H7 (cell line): ENCODE measurements at regions not wholly inside any gene's neighbourhood (a gene's known extent, or its start where the extent isn't known, plus 50 kb on each side); places are given as distances from the start of the nearest gene placed in this dataset.
"Not testable (repeated sequence)": the region's sequence is repeated elsewhere in the genome, so short reads cannot be mapped to it uniquely, and the experiment has no call there.

Experiments used
- DNase-seq: peaks from one replicate; pipeline ENCODE4 v3.0.0; 2012
- H3K27me3 ChIP-seq: 2 replicates; pipeline ENCODE4 v1.6.0; 2011; ENCODE audit warnings: mild to moderate bottlenecking, low read length; ENCODE audit not compliant: control insufficient read depth, insufficient read depth
- H3K36me3 ChIP-seq: replicated peaks from 2 replicates; pipeline ENCODE4 v1.5.1; 2011; ENCODE audit warnings: low read length; ENCODE audit not compliant: control insufficient read depth, insufficient read depth
- H3K4me3 ChIP-seq: 2 replicates; pipeline ENCODE4 v1.5.1; 2011; ENCODE audit warnings: low read depth, mild to moderate bottlenecking, control low read depth, low read length, moderate library complexity; ENCODE audit not compliant: insufficient read depth

DNA sequence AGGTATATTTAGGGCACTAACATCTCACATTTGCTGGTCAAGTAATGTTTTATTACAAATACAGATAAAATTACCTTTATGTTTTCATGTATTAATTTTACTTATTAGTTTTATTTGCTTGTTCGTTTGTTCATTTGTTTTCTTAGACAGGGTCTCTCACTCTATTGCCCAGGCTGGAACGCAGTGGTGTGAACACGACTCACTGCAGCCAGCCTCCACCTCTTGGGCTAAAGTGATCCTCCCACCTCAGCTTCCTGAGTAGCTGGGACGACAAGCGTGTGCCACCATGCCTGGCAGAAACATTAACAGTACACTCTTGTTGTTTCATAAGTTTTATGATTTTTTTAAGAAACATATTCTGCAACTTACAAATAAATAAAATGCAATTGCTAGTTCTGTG, 123.2 kb downstream of the ZNF608 start:
- H3K36me3 ChIP-seq = no peaks in the 10 kb centered on the region
- H3K4me3 ChIP-seq = no peak overlapping the region
- DNase-seq = no peak
- H3K27me3 ChIP-seq = no peaks in the 10 kb centered on the region

DNA sequence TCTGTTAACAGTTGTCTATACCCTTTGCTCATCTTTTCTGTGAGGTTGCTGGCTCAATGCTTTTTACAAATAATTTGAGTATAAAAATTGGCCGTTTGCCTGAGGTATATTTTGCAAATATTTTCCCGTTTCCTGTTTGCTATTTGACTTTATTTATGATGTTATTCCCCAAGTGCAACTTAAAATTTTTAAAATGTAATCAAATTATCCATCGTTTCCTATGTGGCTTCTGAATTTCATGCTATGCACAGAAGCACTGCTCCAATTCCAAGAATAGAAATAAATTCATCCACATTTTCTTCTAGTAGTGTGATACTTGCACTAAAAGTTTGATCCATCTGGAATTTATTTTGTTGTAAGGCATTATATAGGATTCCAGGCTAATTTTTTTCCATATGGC, 123.6 kb downstream of the ZNF608 start:
- DNase-seq = no peak
- H3K36me3 ChIP-seq = no peaks in the 10 kb centered on the region

DNA sequence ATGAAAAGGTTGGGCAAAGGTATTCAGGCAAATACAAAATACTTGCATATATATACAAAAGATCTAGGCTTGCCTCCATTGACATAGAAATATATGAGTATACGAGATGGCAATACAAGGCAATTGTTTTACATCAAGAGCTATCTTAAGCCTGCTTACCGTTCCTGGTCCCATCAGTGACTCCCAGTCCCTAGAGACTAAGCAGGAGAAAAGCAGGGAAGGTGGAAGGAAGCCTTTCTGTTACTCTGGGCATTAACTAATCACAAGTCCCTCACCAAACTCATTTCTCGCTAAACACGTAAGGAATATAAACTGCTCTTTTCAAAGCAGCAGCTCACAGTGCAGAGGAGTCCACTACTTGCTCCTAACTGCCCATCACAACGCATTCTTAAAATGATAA, 125.2 kb downstream of the ZNF608 start:
- DNase-seq = no peak
- Histone ChIP-seq H3K36me3 (no peaks in the 10 kb centered on the region), H3K27me3 (no peaks in the 10 kb centered on the region), H3K4me3 (no peak overlapping the region)

More for the DNA sequence above, 123.6 kb downstream of the ZNF608 start:
- Histone ChIP-seq H3K4me3 (no peak overlapping the region), H3K27me3 (no peaks in the 10 kb centered on the region)

DNA sequence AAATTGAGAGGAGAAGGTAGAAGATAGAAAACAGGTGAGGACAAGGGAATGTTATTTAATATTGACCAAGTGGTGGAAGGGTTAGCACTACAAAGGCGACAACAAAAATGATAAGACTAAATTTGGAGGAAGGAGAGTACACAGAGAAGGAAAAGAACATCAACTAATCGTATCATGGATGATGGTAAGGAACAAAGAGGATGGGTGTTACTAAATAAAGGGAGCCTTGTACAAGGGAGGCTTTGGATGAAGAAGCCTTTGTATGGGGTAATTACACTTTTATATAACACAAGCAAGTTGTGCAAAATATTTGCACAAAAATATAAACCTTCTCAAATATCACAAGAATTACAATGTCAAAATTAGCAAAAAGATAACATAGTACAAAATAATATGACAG, 125.7 kb downstream of the ZNF608 start:
- H3K4me3 ChIP-seq = no peak overlapping the region
- H3K36me3 ChIP-seq = no peaks in the 10 kb centered on the region
- DNase-seq = no peak
- H3K27me3 ChIP-seq = no peaks in the 10 kb centered on the region

DNA sequence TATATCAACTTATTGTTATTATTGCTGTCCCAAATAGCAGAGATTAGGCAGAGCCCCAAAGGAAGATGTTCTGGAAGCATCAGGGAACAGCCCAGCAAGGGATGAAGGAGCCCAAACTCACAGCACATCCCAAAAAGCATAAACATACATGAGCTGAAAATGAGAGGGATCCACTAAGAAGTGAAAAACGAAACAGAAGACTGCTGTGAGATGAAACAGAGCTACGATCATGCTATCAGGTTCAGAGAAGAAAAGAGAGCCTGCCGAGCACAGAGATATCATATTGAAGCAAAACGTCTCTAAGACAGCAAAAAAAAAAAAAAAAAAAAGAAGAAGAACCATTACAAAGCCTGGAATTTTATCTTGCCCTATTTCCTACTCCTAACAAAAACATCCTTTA, 127.3 kb downstream of the ZNF608 start:
- Histone ChIP-seq H3K4me3 (no peak overlapping the region), H3K27me3 (no peaks in the 10 kb centered on the region), H3K36me3 (no peaks in the 10 kb centered on the region)
- no peak for DNase-seq

DNA sequence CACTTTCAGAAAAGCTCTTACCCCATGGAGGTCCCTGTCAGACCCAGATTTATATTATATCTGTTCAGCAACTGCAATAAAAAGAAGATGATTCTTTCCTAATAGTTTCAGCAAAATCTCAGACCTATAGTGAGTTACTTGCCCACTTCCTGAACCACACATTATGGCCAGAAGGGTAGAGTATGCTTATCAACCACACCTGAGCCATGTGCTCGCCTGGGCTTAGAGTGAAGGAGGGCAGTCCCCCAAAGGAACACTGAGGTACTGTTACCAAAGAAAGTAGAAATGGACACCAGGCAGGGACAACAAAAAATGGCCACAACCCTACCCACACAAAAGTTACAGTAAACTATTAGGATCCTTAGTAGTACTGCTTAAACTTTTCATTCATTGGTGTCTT, 128.7 kb downstream of the ZNF608 start:
- Histone ChIP-seq H3K36me3 (no peaks in the 10 kb centered on the region), H3K27me3 (no peaks in the 10 kb centered on the region), H3K4me3 (no peak overlapping the region)
- no peak for DNase-seq

DNA sequence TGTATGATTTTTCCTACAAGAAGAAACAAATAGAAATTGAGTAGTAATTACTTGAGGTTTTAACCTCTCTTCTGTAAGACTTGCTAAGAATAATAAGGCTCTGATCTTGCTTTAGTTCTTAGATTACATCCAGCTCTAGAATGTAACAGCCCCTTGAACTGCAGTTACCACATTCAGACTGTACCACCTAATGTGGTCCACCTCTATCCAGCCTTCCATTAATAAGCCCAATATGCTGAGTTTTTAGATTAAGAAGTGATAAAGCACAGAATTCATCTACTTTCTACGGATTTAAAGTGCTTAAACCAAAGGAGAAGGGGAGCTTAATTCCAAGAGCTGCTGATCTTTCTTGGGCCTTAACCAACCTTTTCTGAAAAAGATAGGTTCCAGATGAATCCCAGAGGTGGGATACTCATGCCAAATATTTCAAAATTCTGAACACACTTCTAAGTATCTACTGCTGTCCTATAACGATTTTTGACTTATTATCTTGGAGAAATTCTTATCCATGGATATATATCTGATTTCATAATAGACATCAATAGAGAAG, 131.5 kb downstream of the ZNF608 start:
- no peaks in the 10 kb centered on the region for H3K36me3 ChIP-seq
- DNase-seq = no peak
- no peak overlapping the region for H3K4me3 ChIP-seq

DNA sequence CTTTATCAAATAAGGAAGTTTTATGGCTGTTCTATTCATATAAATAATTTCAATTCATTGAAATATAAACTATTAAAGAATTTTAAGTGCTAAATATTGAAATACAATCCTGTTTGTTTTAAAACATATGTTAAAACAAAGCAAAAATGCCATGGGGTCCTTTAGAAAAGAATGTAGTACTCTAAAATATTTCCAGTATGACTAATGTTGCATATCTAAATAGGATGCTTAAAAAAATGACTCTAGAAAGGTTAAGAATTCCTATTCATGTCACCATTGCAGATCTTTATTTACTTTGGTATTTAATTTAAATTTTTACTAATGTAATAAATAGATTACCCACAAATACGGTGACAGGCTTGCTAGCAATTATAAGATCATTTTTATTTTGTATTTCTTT, 132.3 kb downstream of the ZNF608 start:
- DNase-seq = no peak
- Histone ChIP-seq H3K36me3 (no peaks in the 10 kb centered on the region), H3K4me3 (no peak overlapping the region), H3K27me3 (no peaks in the 10 kb centered on the region)

More for the DNA sequence above, 131.5 kb downstream of the ZNF608 start:
- no peaks in the 10 kb centered on the region for H3K27me3 ChIP-seq

DNA sequence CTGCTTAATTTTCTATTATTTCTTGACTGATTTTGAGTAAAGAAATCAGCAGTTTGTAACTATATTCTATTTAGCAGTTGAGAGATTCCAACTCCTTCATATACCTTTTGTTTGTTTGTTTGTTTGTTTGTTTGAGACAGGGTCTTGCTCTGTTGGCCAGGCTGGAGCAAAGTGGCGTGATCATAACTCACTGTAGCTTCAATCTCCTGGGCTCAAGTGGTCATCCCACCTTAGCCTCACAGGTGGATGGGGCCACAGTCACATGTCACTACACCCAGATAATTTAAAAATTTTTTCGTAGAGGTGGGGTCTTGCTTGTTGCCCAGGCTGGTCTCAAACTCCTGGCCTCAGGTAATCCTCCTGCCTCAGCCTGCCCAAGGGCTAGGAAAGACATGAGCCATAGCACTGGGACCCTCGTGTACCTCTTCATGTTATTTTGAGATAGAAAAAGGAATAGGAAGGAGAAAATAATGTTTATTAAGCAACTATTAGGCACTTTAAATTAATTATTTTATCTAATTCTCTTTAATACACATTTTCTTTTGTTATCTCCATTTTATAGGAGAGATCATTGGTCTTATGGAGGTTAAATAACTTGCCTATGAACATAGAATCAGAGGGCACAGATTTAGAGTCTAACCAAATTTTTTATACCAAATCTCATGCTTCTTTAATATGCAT, 133.0 kb downstream of the ZNF608 start:
- no peak for DNase-seq
- H3K27me3 ChIP-seq = no peaks in the 10 kb centered on the region
- no peaks in the 10 kb centered on the region for H3K36me3 ChIP-seq
- H3K4me3 ChIP-seq = no peak overlapping the region

DNA sequence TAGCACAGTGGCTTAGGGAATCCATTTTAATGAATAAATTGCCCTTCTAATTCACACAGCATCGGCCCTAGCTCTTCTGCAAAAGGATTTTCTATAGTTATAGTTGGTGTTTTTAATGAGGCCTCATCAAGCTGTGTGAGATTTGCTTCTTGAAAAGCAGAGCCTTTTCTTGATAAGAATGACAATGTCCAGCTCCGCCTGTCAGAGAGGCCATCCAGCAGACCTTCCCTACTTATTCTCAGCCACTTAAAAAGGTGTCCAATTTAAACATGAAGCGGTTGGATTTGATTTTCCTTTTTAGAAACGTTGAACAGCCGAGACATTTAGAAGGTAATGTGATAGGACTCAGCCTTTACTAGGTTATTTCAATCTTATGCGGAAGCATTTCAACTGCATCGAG, 134.4 kb downstream of the ZNF608 start:
- Histone ChIP-seq H3K4me3 (no peak overlapping the region), H3K27me3 (no peaks in the 10 kb centered on the region), H3K36me3 (no peaks in the 10 kb centered on the region)
- no peak for DNase-seq

DNA sequence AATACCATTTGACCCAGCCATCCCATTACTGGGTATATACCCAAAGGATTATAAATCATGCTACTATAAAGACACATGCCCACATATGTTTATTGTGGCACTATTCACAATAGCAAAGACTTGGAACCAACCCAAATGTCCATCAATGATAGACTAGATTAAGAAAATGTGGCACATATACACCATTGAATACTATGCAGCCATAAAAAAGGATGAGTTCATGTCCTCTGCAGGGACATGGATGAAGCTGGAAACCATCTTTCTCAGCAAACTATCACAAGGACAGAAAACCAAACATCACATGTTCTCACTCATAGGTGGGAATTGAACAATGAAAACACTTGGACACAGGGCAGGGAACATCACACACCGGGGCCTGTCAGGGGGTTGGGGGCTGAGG, 135.2 kb downstream of the ZNF608 start:
- H3K4me3 ChIP-seq, H3K36me3 ChIP-seq, H3K27me3 ChIP-seq, DNase-seq: not testable (repeated sequence)

DNA sequence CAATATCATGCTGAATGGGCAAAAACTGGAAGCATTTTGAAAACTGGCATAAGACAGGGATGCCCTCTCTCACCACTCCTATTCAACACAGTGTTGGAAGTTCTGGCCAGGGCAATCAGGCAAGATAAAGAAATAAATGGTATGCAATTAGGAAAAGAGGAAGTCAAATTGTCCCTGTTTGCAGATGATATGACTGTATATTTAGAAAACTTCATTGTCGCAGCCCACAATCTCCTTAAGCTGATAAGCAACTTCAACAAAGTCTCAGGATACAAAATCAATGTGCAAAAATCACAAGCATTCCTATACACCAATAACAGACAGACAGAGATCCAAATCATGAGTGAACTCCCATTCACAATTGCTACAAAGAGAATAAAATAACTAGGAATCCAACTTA, 136.8 kb downstream of the ZNF608 start:
- not testable (repeated sequence) for H3K36me3 ChIP-seq, H3K27me3 ChIP-seq, DNase-seq, H3K4me3 ChIP-seq

DNA sequence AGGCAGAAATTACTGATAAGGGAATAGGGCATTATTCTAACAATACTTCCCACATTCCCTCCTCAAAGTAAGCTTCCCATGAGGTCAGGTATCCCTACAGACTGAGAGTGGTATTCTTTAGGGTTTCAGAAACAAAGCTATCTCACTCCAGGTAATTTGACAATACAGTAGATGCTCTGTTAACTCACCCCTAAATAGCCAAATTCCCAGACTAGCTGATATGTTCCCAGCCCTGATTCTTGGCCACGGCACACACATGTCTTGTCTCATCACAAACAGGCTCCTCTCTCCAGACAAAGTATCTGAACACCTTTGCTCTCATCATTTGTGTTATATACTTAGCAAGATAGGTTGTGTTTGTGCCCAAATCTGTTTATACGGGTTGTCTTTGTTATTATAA, 139.9 kb downstream of the ZNF608 start:
- no peak for DNase-seq

DNA sequence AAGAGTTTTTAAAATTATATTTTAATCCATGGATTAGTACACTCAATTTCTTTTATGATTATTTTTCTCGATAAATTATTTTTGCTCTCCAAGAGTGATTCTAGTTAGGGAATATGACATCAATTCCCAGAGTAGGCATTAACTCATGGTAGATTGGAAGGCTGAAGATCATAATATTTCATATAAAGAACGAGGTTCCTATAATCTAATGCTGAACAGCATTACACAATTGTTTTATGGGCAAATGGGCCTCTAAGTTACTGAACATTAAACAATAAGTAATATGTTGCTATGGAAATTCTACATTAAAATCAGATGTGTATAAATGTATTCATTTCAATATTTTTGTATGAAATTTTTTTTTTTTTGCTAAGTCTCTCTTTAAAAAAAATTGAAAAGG, 140.3 kb downstream of the ZNF608 start:
- Histone ChIP-seq H3K36me3 (no peaks in the 10 kb centered on the region), H3K27me3 (no peaks in the 10 kb centered on the region), H3K4me3 (no peak overlapping the region)
- DNase-seq = no peak

More for the DNA sequence above, 139.9 kb downstream of the ZNF608 start:
- no peaks in the 10 kb centered on the region for H3K27me3 ChIP-seq
- no peak overlapping the region for H3K4me3 ChIP-seq
- H3K36me3 ChIP-seq = no peaks in the 10 kb centered on the region

DNA sequence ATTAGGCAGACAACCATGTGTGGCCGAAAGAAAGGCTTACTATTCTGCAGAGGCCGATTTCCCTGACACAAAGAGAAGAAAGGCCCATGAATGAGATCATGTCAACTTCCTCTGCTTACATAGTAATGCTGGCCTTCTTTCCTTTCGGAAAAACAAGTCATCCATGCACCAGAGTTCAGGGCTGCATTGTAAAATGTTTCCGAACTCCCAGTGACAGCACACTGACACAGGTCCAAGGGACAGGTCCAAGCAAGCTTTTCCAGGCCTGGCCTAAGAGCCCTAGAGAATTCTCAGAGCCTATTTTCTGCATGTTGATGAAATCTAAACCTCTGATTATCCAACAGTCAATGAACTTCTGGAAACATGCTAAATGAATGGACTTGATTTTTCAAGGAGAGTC, 140.9 kb downstream of the ZNF608 start:
- Histone ChIP-seq H3K4me3 (no peak overlapping the region), H3K27me3 (no peaks in the 10 kb centered on the region), H3K36me3 (no peaks in the 10 kb centered on the region)
- no peak for DNase-seq

DNA sequence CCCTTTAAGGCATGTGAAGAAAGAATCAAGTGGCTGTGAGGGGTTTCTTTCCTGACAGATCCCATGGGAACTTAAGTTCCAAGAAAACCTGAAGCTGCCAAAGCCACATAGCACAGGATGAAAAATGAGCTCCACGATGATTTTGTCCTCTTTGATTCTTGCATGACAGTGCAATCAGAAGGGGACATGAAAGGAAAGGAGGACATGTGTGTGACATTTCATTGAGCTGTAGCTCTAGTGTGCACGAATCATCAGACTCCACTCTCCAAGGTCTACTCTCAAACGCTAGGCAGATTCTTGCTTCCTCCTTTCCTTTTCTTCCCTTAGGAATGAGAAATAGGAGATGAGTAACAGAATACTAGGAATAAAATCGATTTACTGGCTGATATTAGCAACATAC, 142.0 kb downstream of the ZNF608 start:
- no peak for DNase-seq
- Histone ChIP-seq H3K36me3 (no peaks in the 10 kb centered on the region), H3K27me3 (no peaks in the 10 kb centered on the region), H3K4me3 (no peak overlapping the region)
